Epithelial cell of esophagus (primary cell): ENCODE measurements at regions not wholly inside any gene's neighbourhood (a gene's known extent, or its start where the extent isn't known, plus 50 kb on each side); places are given as distances from the start of the nearest gene placed in this dataset.
"Not testable (repeated sequence)": the region's sequence is repeated elsewhere in the genome, so short reads cannot be mapped to it uniquely, and the experiment has no call there.

Experiments
- DNase-seq: peaks from one replicate; pipeline ENCODE4 v3.0.0; 2010; ENCODE audit warnings: low read depth
- H3K4me3 ChIP-seq: 2 replicates; pipeline ENCODE4 v1.5.1; 2011; ENCODE audit warnings: mild to moderate bottlenecking, low read length, control low read depth
- CTCF ChIP-seq: IDR thresholded peaks from 2 replicates; pipeline ENCODE4 v1.5.1; 2011; ENCODE audit warnings: low read depth, mild to moderate bottlenecking, low read length, control low read depth, inconsistent platforms; ENCODE audit not compliant: insufficient read depth; ENCODE audit errors: missing control alignments

- no peak overlapping the region for H3K4me3 ChIP-seq
- no peak for TF ChIP-seq CTCF
These were observed 249.1 kb upstream of the PGRMC2 start for GRCh38 chr4:128536746-128537145.

GRCh38 chr4:128535510-128535909 is 247.9 kb upstream of the PGRMC2 start:
- DNase-seq, result not testable (repeated sequence)

More at GRCh38 chr4:128536746-128537145, 249.1 kb upstream of the PGRMC2 start:
- no peak for DNase-seq

GRCh38 chr4:128528793-128529553 is 241.4 kb upstream of the PGRMC2 start:
- peak; percentile 96 for DNase-seq
- no peak for TF ChIP-seq CTCF
- H3K4me3 ChIP-seq, result no peak overlapping the region

More at GRCh38 chr4:128535510-128535909, 247.9 kb upstream of the PGRMC2 start:
- H3K4me3 ChIP-seq, result not testable (repeated sequence)

GRCh38 chr4:128527946-128528576 is 240.4 kb upstream of the PGRMC2 start:
- H3K4me3 ChIP-seq, result no peak overlapping the region
- no peak for TF ChIP-seq CTCF
- DNase-seq, result no peak

GRCh38 chr4:128527351-128527750 is 239.7 kb upstream of the PGRMC2 start:
- H3K4me3 ChIP-seq, result no peak overlapping the region
- no peak for DNase-seq
- TF ChIP-seq CTCF, result no peak

GRCh38 chr4:128525992-128526630 is 238.5 kb upstream of the PGRMC2 start:
- no peak for TF ChIP-seq CTCF
- DNase-seq, result peak; percentile 92
- peak overlapping the region; percentile 1 for H3K4me3 ChIP-seq

- peak; percentile 74 for DNase-seq
- TF ChIP-seq CTCF, result no peak
- H3K4me3 ChIP-seq, result no peak overlapping the region
These were observed 237.8 kb upstream of the PGRMC2 start for GRCh38 chr4:128525387-128525786.
